T47D (cell line): ENCODE measurements at regions not wholly inside any gene's neighbourhood (a gene's known extent, or its start where the extent isn't known, plus 50 kb on each side); places are given as distances from the start of the nearest gene placed in this dataset.

Experiments
- DNase-seq, 2 experiments: peaks; one replicate each; pipeline versions ENCODE4 v3.0.0 to v3.0.0-alpha.2; 2011 to 2012; ENCODE audit warnings: low read depth in 1 of 2, low spot score in 1 of 2
- JUND ChIP-seq: IDR thresholded peaks from 2 replicates; pipeline ENCODE4 v1.6.1; 2012; ENCODE audit warnings: low read depth
- in situ Hi-C: cut with HindIII; loops from 2 replicates; pipeline ENCODE4 v1.10.0; 2016; ENCODE audit warnings: low sequenced_read_pairs, low pct_unique_long_range_greater_than_20kb

GRCh38 chr3:72591522-72592421, 256.5 kb downstream of the SHQ1 start:
- TF ChIP-seq JUND, result no peak
- DNase-seq, result peak; percentile 3 to 22
- in situ Hi-C loops, result no loop called here

GRCh38 chr3:72590732-72591221, 257.5 kb downstream of the SHQ1 start:
- DNase-seq, result no peak
- in situ Hi-C loops, result no loop called here
- TF ChIP-seq JUND, result no peak

- no peak for DNase-seq
- in situ Hi-C loops, result no loop called here
- TF ChIP-seq JUND, result no peak
These were observed 261.0 kb downstream of the SHQ1 start for GRCh38 chr3:72587282-72587681.

GRCh38 chr3:72586694-72587093, 261.6 kb downstream of the SHQ1 start:
- TF ChIP-seq JUND, result no peak
- no peak for DNase-seq
- in situ Hi-C loops, result no loop called here

- no peak for TF ChIP-seq JUND
- in situ Hi-C loops, result no loop called here
- no peak for DNase-seq
These were observed 262.3 kb downstream of the SHQ1 start for GRCh38 chr3:72585966-72586365.

GRCh38 chr3:72584262-72584661, 264.0 kb downstream of the SHQ1 start:
- TF ChIP-seq JUND, result no peak
- DNase-seq, result no peak
- in situ Hi-C loops, result no loop called here

GRCh38 chr3:72582963-72583362, 265.3 kb downstream of the SHQ1 start:
- no peak for TF ChIP-seq JUND
- no peak for DNase-seq
- in situ Hi-C loops, result no loop called here

- DNase-seq, result no peak
These were observed 265.9 kb downstream of the SHQ1 start for GRCh38 chr3:72582211-72582878.

GRCh38 chr3:72580900-72581299, 267.3 kb downstream of the SHQ1 start:
- no peak for TF ChIP-seq JUND
- no peak for DNase-seq
- in situ Hi-C loops, result no loop called here

More at GRCh38 chr3:72582211-72582878, 265.9 kb downstream of the SHQ1 start:
- in situ Hi-C loops, result no loop called here
- TF ChIP-seq JUND, result no peak

- DNase-seq, result no peak
- TF ChIP-seq JUND, result no peak
- in situ Hi-C loops, result no loop called here
These were observed 267.9 kb downstream of the SHQ1 start for GRCh38 chr3:72580246-72580756.

GRCh38 chr3:72579581-72580245, 268.5 kb downstream of the SHQ1 start:
- DNase-seq, result no peak
- no peak for TF ChIP-seq JUND
- in situ Hi-C loops, result no loop called here

- in situ Hi-C loops, result no loop called here
- TF ChIP-seq JUND, result no peak
- no peak for DNase-seq
These were observed 269.1 kb downstream of the SHQ1 start for GRCh38 chr3:72579191-72579580.
